ENCODE measurements at regions not wholly inside any gene's neighbourhood (a gene's known extent, or its start where the extent isn't known, plus 50 kb on each side); places are given as distances from the start of the nearest gene placed in this dataset.

- TF ChIP-seq ZBTB34 (CRISPR knock-in tag; IDR thresholded peaks at IDR 0.05) (no peak), ZNF143 (CRISPR knock-in tag; IDR thresholded peaks at IDR 0.05) (no peak)
These were observed 146.6 kb downstream of the IRX5 start (continued) for GRCh38 chr16:55077266-55077665.

- Histone ChIP-seq H3K9ac (ENCODE audit: insufficient read depth in 1 of 2, low read depth in 2 of 2, low read length in 2 of 2) (no peak overlapping the region), H3K27ac (ENCODE audit: extremely low read depth, low read depth, low read length) (no peak overlapping the region), H3K4me3 (no peak overlapping the region), H2AFZ (ENCODE audit: low read depth, low read length) (no peak overlapping the region), H3K27me3 (ENCODE audit: control insufficient read depth in 2 of 2, insufficient read depth in 2 of 2, low read length in 2 of 2) (peaks cover 7 to 10% of the 10 kb centered on the region in 2 experiments; a peak in 4 of 5 replicates), H3K4me1 (replicated peaks in 1 of 2; ENCODE audit: control insufficient read depth in 2 of 2, insufficient read depth in 2 of 2, low read length in 2 of 2) (no peaks in the 10 kb centered on the region), H3K9me3 (replicated peaks; ENCODE audit: control insufficient read depth, insufficient read depth, low read depth, low read length) (no peaks in the 10 kb centered on the region), H4K20me1 (replicated peaks; ENCODE audit: control insufficient read depth, insufficient read depth, low read length) (no peaks in the 10 kb centered on the region), H3K36me3 (ENCODE audit: control insufficient read depth, insufficient read depth, low read length) (no peaks in the 10 kb centered on the region), H3K79me2 (ENCODE audit: control insufficient read depth, insufficient read depth, low read length) (no peaks in the 10 kb centered on the region), H3K4me2 (ENCODE audit: insufficient read depth, low read length) (no peak overlapping the region), H3K9me1 (ENCODE audit: control insufficient read depth, insufficient read depth, low read length) (no peaks in the 10 kb centered on the region)
- WGBS (ENCODE audit: insufficient coverage, low coverage, missing lambda C conversion rate), result 3% methylated on average over 5 of the region's 5 CpGs
- FAIRE-seq (no peak), ATAC-seq (no peak), DNase-seq (ENCODE audit: extremely low read depth in 1 of 4, low spot score in 3 of 4) (no peak)
- BruUV-seq (replicated peaks), result no TSS peak
- ChIA-PET CTCF (ENCODE audit: low intra/inter-chr PET ratio) (no interaction called here), POLR2A (no interaction called here)
- intact Hi-C loops (cut with micrococcal nuclease) (no loop called here), in situ Hi-C loops (cut with MboI) (no loop called here)
- TF ChIP-seq SMARCA5 (IDR thresholded peaks at IDR 0.05) (no peak), PRPF4 (IDR thresholded peaks at IDR 0.05; ENCODE audit: insufficient read depth, low read depth, low read length, poor library complexity, severe bottlenecking) (no peak), HNRNPH1 (optimal IDR thresholded peaks at IDR 0.05; ENCODE audit: low read depth, low read length) (no peak), ZNF511 (CRISPR knock-in tag; IDR thresholded peaks at IDR 0.05) (no peak), SRSF1 (IDR thresholded peaks at IDR 0.05; ENCODE audit: low read depth, low read length) (no peak)
These were observed 147.5 kb downstream of the IRX5 start for GRCh38 chr16:55078153-55078552.

All from K562 (cell line).